GM10266 (cell line): ENCODE measurements at regions not wholly inside any gene's neighbourhood (a gene's known extent, or its start where the extent isn't known, plus 50 kb on each side); places are given as distances from the start of the nearest gene placed in this dataset.
"Not testable (repeated sequence)": the region's sequence is repeated elsewhere in the genome, so short reads cannot be mapped to it uniquely, and the experiment has no call there.

Experiments used
- DNase-seq: peaks from one replicate; pipeline ENCODE4 v3.0.0; 2012; ENCODE audit errors: extremely low spot score
- CTCF ChIP-seq: IDR thresholded peaks from 2 replicates; pipeline ENCODE4 v1.5.1; 2012; ENCODE audit warnings: mild to moderate bottlenecking, low read depth; ENCODE audit not compliant: control insufficient read depth, insufficient read depth; ENCODE audit errors: missing control alignments

DNA sequence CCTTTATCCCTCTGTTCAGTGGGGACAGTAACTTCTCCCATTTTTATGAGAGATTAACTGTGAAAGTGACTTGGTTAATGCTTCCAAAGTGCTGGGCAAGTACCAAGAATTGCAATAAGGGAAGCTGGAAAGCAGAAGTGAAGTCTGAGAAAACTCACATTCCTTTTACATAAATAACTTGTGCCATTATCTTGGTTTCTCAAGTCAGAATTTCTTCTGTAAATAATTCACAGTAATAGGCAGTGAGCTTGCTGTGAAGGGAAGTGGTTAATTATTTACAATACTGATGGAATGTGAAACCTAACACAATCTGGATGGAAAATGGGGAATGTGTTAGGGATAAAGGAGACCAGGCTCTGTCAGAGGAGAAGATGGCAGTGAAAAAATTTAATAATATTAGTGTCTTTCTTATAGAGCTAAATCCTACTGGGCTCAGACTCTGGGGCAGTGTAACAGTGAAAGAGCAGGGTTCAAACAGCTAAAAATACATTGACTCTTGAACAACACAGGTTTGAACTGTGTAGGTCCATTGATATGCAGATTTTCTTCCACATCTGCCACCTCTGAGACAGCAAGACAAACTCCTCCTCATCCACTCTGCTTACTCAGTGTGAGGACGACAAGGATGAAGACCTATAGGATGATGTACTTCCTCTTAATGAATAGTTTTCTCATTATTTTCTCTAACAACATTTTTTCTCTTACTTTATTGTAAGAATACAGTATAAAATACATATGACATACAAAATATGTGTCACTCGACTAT lies 251.5 kb upstream of the ISX start:
- DNase-seq, result no peak
- TF ChIP-seq CTCF, result no peak

GRCh38 chr22:34829485-34829884 lies 236.5 kb upstream of the ISX start:
- no peak for TF ChIP-seq CTCF
- no peak for DNase-seq

GRCh38 chr22:34834059-34834458 lies 231.9 kb upstream of the ISX start:
- no peak for TF ChIP-seq CTCF
- DNase-seq, result no peak

DNA sequence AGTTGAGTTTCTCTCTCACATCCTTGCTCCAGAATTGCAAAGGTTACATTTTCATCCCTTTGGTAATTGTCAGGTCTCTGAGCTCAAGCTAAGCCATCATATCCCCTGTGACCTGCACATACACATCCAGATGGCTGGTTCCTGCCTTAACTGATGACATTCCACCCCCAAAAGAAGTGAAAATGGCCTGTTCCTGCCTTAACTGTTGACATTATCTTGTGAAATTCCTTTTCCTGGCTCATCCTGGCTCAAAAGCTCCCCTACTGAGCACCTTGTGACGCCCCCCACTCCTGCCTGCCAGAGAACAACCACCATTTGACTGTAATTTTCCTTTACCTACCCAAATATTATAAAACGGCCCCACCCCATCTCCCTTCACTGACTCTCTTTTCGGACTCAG lies 231.4 kb upstream of the ISX start:
- DNase-seq, result not testable (repeated sequence)

DNA sequence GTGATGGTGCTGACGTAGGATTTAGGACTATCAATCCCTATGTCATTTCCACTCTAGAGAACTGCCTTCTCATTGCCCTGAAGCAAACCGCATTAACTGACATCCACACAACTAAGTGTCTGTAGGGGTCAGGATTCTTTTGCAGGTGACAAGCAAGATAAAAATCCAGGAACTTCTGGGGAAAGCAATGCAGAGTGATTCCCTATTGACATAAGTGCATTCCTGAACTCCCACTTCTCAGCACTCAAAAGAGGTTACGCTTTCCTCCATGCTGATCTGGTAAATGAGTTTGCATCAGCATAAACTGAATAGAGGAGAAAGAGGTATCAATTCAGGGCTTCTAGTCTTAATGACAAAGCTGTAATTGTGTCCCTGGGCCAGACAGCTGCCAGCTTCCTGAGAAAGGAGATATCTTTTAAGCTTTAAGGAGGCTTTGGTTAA lies 224.6 kb upstream of the ISX start:
- TF ChIP-seq CTCF, result no peak
- no peak for DNase-seq

- DNase-seq, result no peak
- TF ChIP-seq CTCF, result no peak
These were observed 224.0 kb upstream of the ISX start for GRCh38 chr22:34841911-34842310.

DNA sequence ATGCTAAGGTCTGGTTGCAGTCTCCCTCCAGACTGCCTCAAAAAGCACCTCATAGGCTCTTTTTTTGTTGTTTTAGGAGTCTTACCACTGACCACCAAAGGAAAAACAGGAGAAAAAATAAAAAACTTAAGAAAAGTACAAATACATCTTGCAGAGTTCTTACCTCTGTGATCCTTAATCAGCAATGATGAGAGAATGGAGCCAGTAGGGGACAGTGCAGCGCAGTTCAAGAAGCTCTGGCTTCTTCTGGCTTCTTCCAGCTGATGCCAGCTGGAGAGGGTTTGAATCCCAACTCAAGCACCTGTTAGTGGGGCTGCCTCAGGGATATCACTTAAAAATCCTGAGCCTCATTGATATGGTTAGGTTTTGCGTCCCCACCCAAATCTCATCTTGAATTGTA lies 223.3 kb upstream of the ISX start:
- peak; percentile 21 for TF ChIP-seq CTCF
- no peak for DNase-seq

DNA sequence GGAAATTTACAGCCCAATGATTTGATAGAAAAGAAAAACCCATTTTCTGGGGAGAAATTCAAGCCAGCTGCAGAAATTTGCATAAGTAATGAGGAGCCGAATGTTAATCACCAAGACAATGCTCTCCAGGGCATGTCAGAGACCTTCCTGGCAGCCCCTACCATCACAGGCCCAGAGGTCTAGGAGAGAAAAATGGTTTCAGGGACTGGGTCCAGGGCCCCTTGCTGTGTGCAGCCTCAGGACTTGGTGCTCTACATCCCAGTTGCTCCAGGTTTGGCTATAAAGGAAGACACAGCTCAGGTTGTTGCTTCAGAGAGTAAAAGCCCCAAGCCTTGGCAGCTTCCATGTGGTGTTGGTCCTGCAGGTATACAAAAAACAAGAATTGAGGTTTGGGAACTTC lies 222.2 kb upstream of the ISX start:
- not testable (repeated sequence) for DNase-seq
